ENCODE measurements at regions not wholly inside any gene's neighbourhood (a gene's known extent, or its start where the extent isn't known, plus 50 kb on each side); places are given as distances from the start of the nearest gene placed in this dataset.

- TF ChIP-seq ZNF462 (CRISPR knock-in tag; IDR thresholded peaks at IDR 0.05), result no peak
- no peak for TF ChIP-seq ETS1 (IDR thresholded peaks at IDR 0.05)
Observed at GRCh38 chr5:3512361-3513095, 83.1 kb upstream of the IRX1 start (continued).

GRCh38 chr5:3511934-3512333, 83.7 kb upstream of the IRX1 start:
- H3K27me3 ChIP-seq (ENCODE audit: insufficient read depth), result no peaks in the 10 kb centered on the region
- H3F3A ChIP-seq (replicated peaks; ENCODE audit: low read depth), result no peaks in the 10 kb centered on the region
- Mint-ChIP-seq H3K9me3 (peaks cover 22% of the 10 kb centered on the region), H3K36me3 (ENCODE audit: low read depth) (peaks cover 17% of the 10 kb centered on the region; the same call in 2 of the 3 replicates), H3K27me3 (ENCODE audit: insufficient read depth, low read depth, poor library complexity) (peaks cover 2% of the 10 kb centered on the region), H3K4me3 (no peak overlapping the region), H3K4me1 (peaks cover 40% of the 10 kb centered on the region), H3K27ac (no peak overlapping the region)
- DNase-seq (ENCODE audit: low spot score) (no peak), ATAC-seq (no peak)
- no peaks in the 10 kb centered on the region for H3K79me2 ChIP-seq (replicated peaks; ENCODE audit: insufficient read depth)
- H3K27ac ChIP-seq (ENCODE audit: low read depth), result no peak overlapping the region
- peaks cover 10% of the 10 kb centered on the region for H3K4me1 ChIP-seq (ENCODE audit: insufficient read depth)
- H2AFZ ChIP-seq, result no peak overlapping the region
- no peaks in the 10 kb centered on the region for H4K20me1 ChIP-seq (replicated peaks; ENCODE audit: insufficient read depth)
- H3K4me2 ChIP-seq, result no peak overlapping the region
- H3K36me3 ChIP-seq (ENCODE audit: insufficient read depth), result peaks cover 5% of the 10 kb centered on the region; the same call in 1 of the 2 replicates
- H3K9me2 ChIP-seq (ENCODE audit: insufficient read depth), result peaks cover 2% of the 10 kb centered on the region; the same call in 1 of the 2 replicates
- H3K4me3 ChIP-seq, result no peak overlapping the region
- TF ChIP-seq STAT1 (IDR thresholded peaks at IDR 0.05; ENCODE audit: unreplicated experiment) (no peak), JUNB (IDR thresholded peaks at IDR 0.05; ENCODE audit: unreplicated experiment) (no peak), CREB1 (CRISPR knock-in tag; IDR thresholded peaks at IDR 0.05; ENCODE audit: low read depth) (no peak), EZH2phosphoT487 (IDR thresholded peaks at IDR 0.05; ENCODE audit: unreplicated experiment) (no peak), CTCF (conservative IDR thresholded peaks at IDR 0.05; ENCODE audit: low read depth in 2 of 2) (no peak), ETS1 (IDR thresholded peaks at IDR 0.05) (no peak)
